HCT116 (cell line): ENCODE measurements at regions not wholly inside any gene's neighbourhood (a gene's known extent, or its start where the extent isn't known, plus 50 kb on each side); places are given as distances from the start of the nearest gene placed in this dataset.

ENCODE experiments used
- ATAC-seq: fragments of 200-7000 bp; cut with Tn5 transposase; 2 replicates; pipeline ENCODE4 v1.9.1; 2020; ENCODE audit warnings: mild to moderate bottlenecking, moderate library complexity
- BruUV-seq: library from RNA; stranded (reverse); fragments of 400-500 nt; replicated peaks from 2 replicates; lab custom pipeline; 2021; lab: Mats Ljungman, UMichigan
- CTCF ChIA-PET: fragments of 300-600 bp; sonication (Branson Sonifier 250); formaldehyde crosslinking; loops from one replicate; lab custom pipeline; 2021; ENCODE audit warnings: antibody characterized with exemption; lab: Charles Lee
- POLR2A ChIA-PET: fragments of 300-600, 350-600 bp; sonication (Branson Sonifier 250); formaldehyde crosslinking; loops from one replicate; lab custom pipeline; 2021; ENCODE audit warnings: antibody characterized with exemption; lab: Charles Lee
- RAD21 ChIA-PET, 2 experiments: fragments of 300-600 bp; sonication (Branson Sonifier 250); formaldehyde crosslinking; loops; one replicate each; lab custom pipeline; 2023; ENCODE audit warnings: low total read pairs in 2 of 2; ENCODE audit not compliant: uncharacterized antibody in 2 of 2, unreplicated experiment in 2 of 2, low non-redundant PET in 1 of 2; lab: Charles Lee
- DNase-seq: peaks from one replicate; pipeline ENCODE4 v3.0.0-alpha.2; 2010; ENCODE audit warnings: low read depth, low spot score
- H2AFZ ChIP-seq: fragments of 200-600 bp; shearing (Covaris generic), sonication (generic); 2 replicates; pipeline ENCODE4 v1.6.1; 2017; ENCODE audit warnings: low read depth, mixed run types, mixed read lengths, antibody characterized with exemption, low read length; ENCODE audit not compliant: poor library complexity, severe bottlenecking
- H3K27ac ChIP-seq: 2 replicates; pipeline ENCODE4 v1.5.1; 2012; ENCODE audit warnings: low read depth, low read length
- H3K27me3 ChIP-seq: fragments of 200-600 bp; sonication (generic); 2 replicates; pipeline ENCODE4 v1.6.1; 2016; ENCODE audit warnings: mixed run types, low read length, mixed read lengths; ENCODE audit not compliant: insufficient read depth
- H3K36me3 ChIP-seq, 2 experiments: fragments of 200-500 bp in 1 of 2; fragments of 200-600 bp in 1 of 2; sonication (Bioruptor generic) in 1 of 2; sonication (generic) in 1 of 2; 2 replicates each; pipeline versions ENCODE4 v1.5.1 to v1.6.1; 2014 to 2016; ENCODE audit warnings: low read length in 2 of 2, inconsistent platforms in 1 of 2, mixed read lengths in 1 of 2, mixed run types in 1 of 2; ENCODE audit not compliant: insufficient read depth in 2 of 2, control insufficient read depth in 1 of 2
- H3K4me1 ChIP-seq, 2 experiments: fragments of 200-600 bp in 1 of 2; sonication (generic) in 1 of 2; 2 replicates each; pipeline versions ENCODE4 v1.5.1 to v1.6.1; 2012 to 2017; ENCODE audit warnings: low read length in 2 of 2, inconsistent platforms in 1 of 2, mild to moderate bottlenecking in 1 of 2, mixed read lengths in 1 of 2, mixed run types in 1 of 2, moderate library complexity in 1 of 2; ENCODE audit not compliant: insufficient read depth in 2 of 2, control insufficient read depth in 1 of 2
- H3K4me2 ChIP-seq: fragments of 200-600 bp; sonication (generic); 2 replicates; pipeline ENCODE4 v1.6.1; 2017; ENCODE audit warnings: mixed run types, low read length, mixed read lengths
- H3K4me3 ChIP-seq, 2 experiments: fragments of 200-600 bp in 1 of 2; sonication (generic) in 1 of 2; replicated peaks in 1 of 2; 2 replicates each; pipeline ENCODE4 v1.5.1; 2011 to 2016; ENCODE audit warnings: low read length in 2 of 2, control low read depth in 1 of 2, low read depth in 1 of 2, mild to moderate bottlenecking in 1 of 2, mixed read lengths in 1 of 2, mixed run types in 1 of 2
- H3K79me2 ChIP-seq: fragments of 200-600 bp; sonication (generic); 2 replicates; pipeline ENCODE4 v1.6.1; 2017; ENCODE audit warnings: mild to moderate bottlenecking, mixed run types, low read length, moderate library complexity, mixed read lengths; ENCODE audit not compliant: insufficient read depth
- H3K9ac ChIP-seq: fragments of 200-600 bp; sonication (generic); 2 replicates; pipeline ENCODE4 v1.6.1; 2016; ENCODE audit warnings: low read length, mixed read lengths
- H3K9me2 ChIP-seq: fragments of 200-600 bp; sonication (generic), shearing (Covaris generic); 2 replicates; pipeline ENCODE4 v1.6.1; 2017; ENCODE audit warnings: mixed run types, mild to moderate bottlenecking, moderate library complexity; ENCODE audit not compliant: insufficient read depth
- H3K9me3 ChIP-seq, 2 experiments: fragments of 200-500 bp in 1 of 2; fragments of 200-600 bp in 1 of 2; sonication (Bioruptor generic) in 1 of 2; sonication (generic) in 1 of 2; 2 replicates each; pipeline ENCODE4 v1.6.1; 2014 to 2017; ENCODE audit warnings: low read length in 2 of 2, mixed read lengths in 2 of 2, inconsistent platforms in 1 of 2, low read depth in 1 of 2, mild to moderate bottlenecking in 1 of 2, mixed run types in 1 of 2, moderate library complexity in 1 of 2; ENCODE audit not compliant: control insufficient read depth in 1 of 2, insufficient read depth in 1 of 2
- H4K20me1 ChIP-seq: fragments of 200-600 bp; sonication (generic), shearing (Covaris generic); 2 replicates; pipeline ENCODE4 v1.6.1; 2017; ENCODE audit warnings: mixed run types, mild to moderate bottlenecking, moderate library complexity; ENCODE audit not compliant: insufficient read depth
- CBX3 ChIP-seq: IDR thresholded peaks from 2 replicates; pipeline ENCODE4 v1.6.1; 2012; ENCODE audit warnings: low read depth
- CEBPB ChIP-seq: IDR thresholded peaks from 2 replicates; pipeline ENCODE4 v1.6.1; 2012; ENCODE audit warnings: low read depth
- EGR1 ChIP-seq: IDR thresholded peaks from 2 replicates; pipeline ENCODE4 v1.6.1; 2012; ENCODE audit warnings: low read depth
- ELF1 ChIP-seq: IDR thresholded peaks from 2 replicates; pipeline ENCODE4 v1.6.1; 2012; ENCODE audit warnings: low read depth, borderline replicate concordance
- EZH2 ChIP-seq: fragments of 200-600 bp; sonication (generic); IDR thresholded peaks from 2 replicates; pipeline ENCODE4 v1.6.1; 2017; ENCODE audit warnings: antibody characterized with exemption, mixed run types
- EZH2phosphoT487 ChIP-seq: fragments of 200-600 bp; IDR thresholded peaks from 2 replicates; pipeline ENCODE4 v1.6.1; 2018; ENCODE audit warnings: antibody characterized with exemption, borderline replicate concordance
- RAD21 ChIP-seq: IDR thresholded peaks from 2 replicates; pipeline ENCODE4 v1.6.1; 2012; ENCODE audit warnings: low read depth, mild to moderate bottlenecking
- SIN3A ChIP-seq: IDR thresholded peaks from 2 replicates; pipeline ENCODE4 v1.6.1; 2012; ENCODE audit warnings: low read depth
- SP1 ChIP-seq: IDR thresholded peaks from 2 replicates; pipeline ENCODE4 v1.6.1; 2012; ENCODE audit warnings: low read depth
- SRF ChIP-seq: IDR thresholded peaks from 2 replicates; pipeline ENCODE4 v1.6.1; 2012; ENCODE audit warnings: low read depth
- TCF7L2 ChIP-seq: IDR thresholded peaks from 2 replicates; pipeline ENCODE4 v1.7.0; 2011; ENCODE audit warnings: borderline replicate concordance, inconsistent platforms; ENCODE audit not compliant: insufficient read depth, insufficient read length; ENCODE audit errors: extremely low read depth
- YY1 ChIP-seq: IDR thresholded peaks from 2 replicates; pipeline ENCODE4 v1.6.1; 2011; ENCODE audit warnings: low read length, low read depth, moderate library complexity, mild to moderate bottlenecking; ENCODE audit not compliant: insufficient replicate concordance; ENCODE audit errors: extremely low read depth
- ZBTB33 ChIP-seq: IDR thresholded peaks from 2 replicates; pipeline ENCODE4 v1.6.1; 2011; ENCODE audit warnings: mild to moderate bottlenecking, low read length, moderate library complexity; ENCODE audit not compliant: insufficient replicate concordance; ENCODE audit errors: extremely low read depth
- ZFX ChIP-seq: fragments of 450-650 bp; IDR thresholded peaks from 2 replicates; pipeline ENCODE4 v1.6.1; 2017
- intact Hi-C: fragments of 100-400 bp; cut with micrococcal nuclease; formaldehyde crosslinking; loops from 2 replicates; pipeline ENCODE4 v1.10.0; 2022
- TF ChIP-seq, protein P1 (sequence below), 3 experiments: fragments of 200-600 bp in 1 of 3; sonication (generic) in 1 of 3; IDR thresholded peaks in 2 of 3; conservative IDR thresholded peaks in 1 of 3; 2 replicates each; pipeline ENCODE4 v1.5.1; 2012 to 2017; ENCODE audit warnings: low read depth in 2 of 3, low read length in 2 of 3, antibody characterized with exemption in 1 of 3, borderline replicate concordance in 1 of 3, control low read depth in 1 of 3, mild to moderate bottlenecking in 1 of 3, mixed read lengths in 1 of 3, mixed run types in 1 of 3, moderate library complexity in 1 of 3; ENCODE audit not compliant: insufficient read depth in 1 of 3

DNA sequence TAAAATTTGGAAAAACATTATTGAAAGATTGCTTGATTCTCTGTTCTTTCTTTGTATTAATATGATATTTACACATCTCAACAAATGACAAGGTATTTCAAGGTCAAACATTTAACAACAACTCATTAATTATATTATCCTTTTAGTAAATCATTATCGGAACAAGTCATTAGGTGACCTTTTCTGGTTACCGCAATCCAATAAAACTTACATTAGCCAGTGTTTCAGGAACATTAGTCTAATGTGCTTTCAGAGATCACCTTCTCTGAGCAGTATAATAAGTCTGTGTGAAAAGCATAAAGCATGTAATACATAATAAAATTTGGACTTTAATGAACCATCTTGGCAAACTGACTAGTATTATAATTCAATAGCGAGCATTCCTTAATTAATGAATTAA is 1466.4 kb downstream of the FAM181B start:
- H3K4me1 ChIP-seq: no peaks in the 10 kb centered on the region
- intact Hi-C loops: no loop called here
- no peak for ATAC-seq
- DNase-seq: no peak
- H2AFZ ChIP-seq: no peak overlapping the region
- H3K27ac ChIP-seq: no peak overlapping the region
- ChIA-PET POLR2A (no interaction called here), CTCF (no interaction called here), RAD21 (no interaction called here)
- no peak overlapping the region for H3K4me2 ChIP-seq
- no peaks in the 10 kb centered on the region for H4K20me1 ChIP-seq
- no peak for TF ChIP-seq EGR1
- TF ChIP-seq ZBTB33: no peak
- no peak for TF ChIP-seq CEBPB
- TF ChIP-seq RAD21: no peak
- H3K9ac ChIP-seq: no peak overlapping the region
- H3K9me3 ChIP-seq: peaks cover 3% of the 10 kb centered on the region in 2 experiments; a peak in 1 of 4 replicates
- H3K4me3 ChIP-seq: no peak overlapping the region
- H3K27me3 ChIP-seq: no peaks in the 10 kb centered on the region
- no peaks in the 10 kb centered on the region for H3K79me2 ChIP-seq
- no peaks in the 10 kb centered on the region for H3K36me3 ChIP-seq
- no TSS peak for BruUV-seq
- H3K9me2 ChIP-seq: no peaks in the 10 kb centered on the region

- H3K9ac ChIP-seq: no peak overlapping the region
- H3K9me3 ChIP-seq: peaks cover 13 to 14% of the 10 kb centered on the region in 2 experiments; a peak in 2 of 4 replicates
- intact Hi-C loops: no loop called here
- no peak for ATAC-seq
- ChIA-PET CTCF (no interaction called here), POLR2A (no interaction called here), RAD21 (no interaction called here)
- H3K9me2 ChIP-seq: no peaks in the 10 kb centered on the region
- no peaks in the 10 kb centered on the region for H3K36me3 ChIP-seq
- no peaks in the 10 kb centered on the region for H3K27me3 ChIP-seq
- TF ChIP-seq CBX3: no peak
- no peak for TF ChIP-seq ELF1
- TF ChIP-seq SP1: no peak
- no peak for TF ChIP-seq TCF7L2
- no peak for TF ChIP-seq SIN3A
- no peak for TF ChIP-seq YY1
- TF ChIP-seq ZFX: no peak
- no peak for TF ChIP-seq EGR1
- TF ChIP-seq SRF: no peak
- TF ChIP-seq EZH2phosphoT487: no peak
- no peak for TF ChIP-seq EZH2
- TF ChIP-seq, protein P1, sequence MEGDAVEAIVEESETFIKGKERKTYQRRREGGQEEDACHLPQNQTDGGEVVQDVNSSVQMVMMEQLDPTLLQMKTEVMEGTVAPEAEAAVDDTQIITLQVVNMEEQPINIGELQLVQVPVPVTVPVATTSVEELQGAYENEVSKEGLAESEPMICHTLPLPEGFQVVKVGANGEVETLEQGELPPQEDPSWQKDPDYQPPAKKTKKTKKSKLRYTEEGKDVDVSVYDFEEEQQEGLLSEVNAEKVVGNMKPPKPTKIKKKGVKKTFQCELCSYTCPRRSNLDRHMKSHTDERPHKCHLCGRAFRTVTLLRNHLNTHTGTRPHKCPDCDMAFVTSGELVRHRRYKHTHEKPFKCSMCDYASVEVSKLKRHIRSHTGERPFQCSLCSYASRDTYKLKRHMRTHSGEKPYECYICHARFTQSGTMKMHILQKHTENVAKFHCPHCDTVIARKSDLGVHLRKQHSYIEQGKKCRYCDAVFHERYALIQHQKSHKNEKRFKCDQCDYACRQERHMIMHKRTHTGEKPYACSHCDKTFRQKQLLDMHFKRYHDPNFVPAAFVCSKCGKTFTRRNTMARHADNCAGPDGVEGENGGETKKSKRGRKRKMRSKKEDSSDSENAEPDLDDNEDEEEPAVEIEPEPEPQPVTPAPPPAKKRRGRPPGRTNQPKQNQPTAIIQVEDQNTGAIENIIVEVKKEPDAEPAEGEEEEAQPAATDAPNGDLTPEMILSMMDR (IDR thresholded peaks at IDR 0.05 in 2 of 3, conservative IDR thresholded peaks at IDR 0.05 in 1 of 3; ENCODE audit: borderline replicate concordance in 1 of 3, insufficient read depth in 1 of 3, low read depth in 2 of 3, low read length in 2 of 3): no peak
- TF ChIP-seq, all 23 proteins: peak for 0
- no peaks in the 10 kb centered on the region for H3K79me2 ChIP-seq
- BruUV-seq: no TSS peak
- no peak overlapping the region for H3K4me3 ChIP-seq
- DNase-seq: no peak
- no peak overlapping the region for H2AFZ ChIP-seq
- no peaks in the 10 kb centered on the region for H3K4me1 ChIP-seq
- H3K4me2 ChIP-seq: no peak overlapping the region
- no peaks in the 10 kb centered on the region for H4K20me1 ChIP-seq
- H3K27ac ChIP-seq: no peak overlapping the region
Measured at GRCh38 chr11:81259471-81259870, 1474.2 kb downstream of the FAM181B start.
